OCI-LY1 (cell line): ENCODE measurements at regions not wholly inside any gene's neighbourhood (a gene's known extent, or its start where the extent isn't known, plus 50 kb on each side); places are given as distances from the start of the nearest gene placed in this dataset.

Experiments used
- CTCF ChIP-seq: fragments of 200-600 bp; sonication (generic), shearing (Covaris generic); IDR thresholded peaks from 2 replicates; pipeline ENCODE4 v1.5.1; 2017; ENCODE audit warnings: mild to moderate bottlenecking, antibody characterized with exemption, low read length, moderate library complexity, mixed read lengths
- EZH2 ChIP-seq: fragments of 200-600 bp; sonication (generic), shearing (Covaris generic); IDR thresholded peaks from 2 replicates; pipeline ENCODE4 v1.8.0; 2017; ENCODE audit warnings: borderline replicate concordance, mixed run types, mild to moderate bottlenecking, antibody characterized with exemption, low read length, moderate library complexity, mixed read lengths

DNA sequence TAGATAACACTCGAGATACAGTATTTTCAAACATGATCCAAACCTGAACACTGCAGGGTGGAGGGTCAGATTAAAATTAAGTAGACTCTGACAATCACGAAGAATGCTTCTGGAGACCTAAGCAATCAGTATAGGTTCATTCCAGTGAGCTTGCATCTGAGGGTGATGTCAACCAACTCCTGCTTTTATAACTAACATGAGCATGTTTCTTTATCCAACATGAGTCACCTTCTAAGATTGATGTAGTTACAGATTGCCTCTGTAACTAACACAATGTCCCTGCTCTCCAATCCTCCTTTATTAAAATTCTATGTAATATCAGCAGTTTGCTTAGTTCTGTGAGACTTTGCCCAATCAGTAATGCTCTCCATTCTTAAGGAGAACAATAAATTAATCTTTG lies 225.7 kb downstream of the ARL6IP6 start:
- TF ChIP-seq CTCF: no peak
- TF ChIP-seq EZH2: no peak
